Adrenal gland (tissue), 9 donors: ENCODE measurements at regions not wholly inside any gene's neighbourhood (a gene's known extent, or its start where the extent isn't known, plus 50 kb on each side); places are given as distances from the start of the nearest gene placed in this dataset.
"Not testable (repeated sequence)": the region's sequence is repeated elsewhere in the genome, so short reads cannot be mapped to it uniquely, and the experiment has no call there.

Experiments used
- DNase-seq, 7 donors: peaks; one replicate each; pipeline ENCODE4 v3.0.0-alpha.2; 2019 to 2020
- H3K27ac ChIP-seq, 5 donors: fragments of 200-600 bp; sonication (generic) in 4 of 5; 1 replicate in 3 of 5; 2 replicates in 2 of 5; pipeline versions ENCODE4 v1.5.1 to v1.8.0; 2016 to 2020; ENCODE audit warnings: mild to moderate bottlenecking in 1 of 5
- H3K27me3 ChIP-seq: fragments of 200-600 bp; 2 replicates; pipeline ENCODE4 v1.8.0; 2021
- H3K36me3 ChIP-seq, 2 donors: fragments of 200-600 bp; replicated peaks in 1 of 2; 1 replicate in 1 of 2; 2 replicates in 1 of 2; pipeline versions ENCODE4 v1.5.1 to v1.8.0; 2018 to 2022
- H3K4me1 ChIP-seq, 2 donors: fragments of 200-600 bp; replicated peaks in 1 of 2; 1 replicate in 1 of 2; 2 replicates in 1 of 2; pipeline versions ENCODE4 v1.5.1 to v1.8.0; 2018 to 2021
- H3K4me3 ChIP-seq, 4 donors: fragments of 200-600 bp; sonication (generic) in 3 of 4; one replicate each; pipeline ENCODE4 v1.5.1; 2016 to 2018
- H3K9me3 ChIP-seq, 3 donors: fragments of 200-600 bp; sonication (generic) in 1 of 3; replicated peaks in 1 of 3; 1 replicate in 2 of 3; 2 replicates in 1 of 3; pipeline versions ENCODE4 v1.5.1 to v1.8.0; 2016 to 2021
- POLR2A ChIP-seq, 2 donors: fragments of 450-650 bp; IDR thresholded peaks; one replicate each; pipeline ENCODE4 v1.6.1; 2017; ENCODE audit warnings: antibody characterized with exemption in 2 of 2, mild to moderate bottlenecking in 2 of 2, moderate library complexity in 1 of 2
- WGBS, 4 donors: extraction: QIAGEN DNeasy Blood & Tissue Kit in 2 of 4; methylation state at CpG; one replicate each; pipeline versions ENCODE4 v1.1.5 to v1.1.7; 2013 to 2017; 5-methylcytosine and 5-hydroxymethylcytosine counted together
- intact Hi-C, 2 donors: fragments of 100-400 bp; cut with DNase I; formaldehyde crosslinking; loops; one replicate each; pipeline versions ENCODE4 v1.14.1 to v1.15.0; 2022 to 2023
- donor health status: healthy with polysubstance abuse.
- donor health status: Bipolar disorder and iron deficiency.
- donor health status: DM: yes; HTN: yes; CAD: no.
- donor health status: DM: no; HTN: no; CAD: no.
- donor health status: DM: no; HTN: no; CAD: no.

GRCh38 chr2:111493720-111494078 lies 373.0 kb downstream of the BCL2L11 start:
- Histone ChIP-seq H3K4me3 (peak overlapping the region in 1 of 4 donors; percentile 51), H3K27ac (peak overlapping the region in 4 of 5 donors; percentile 54 to 92 (median 70))
- peak in 2 of 7 donors; percentile 21 to 54 for DNase-seq
- TF ChIP-seq POLR2A (IDR thresholded peaks at IDR 0.05): peak in 1 of 2 donors; percentile 59
- H3K27me3 ChIP-seq, intact Hi-C loops, H3K9me3 ChIP-seq, H3K36me3 ChIP-seq, H3K4me1 ChIP-seq: not testable (repeated sequence)
- WGBS, 4 donors: 4 to 15% (median 8%) methylated on average over 4 to 5 of the region's 5 CpGs

GRCh38 chr2:111494288-111494980 lies 373.7 kb downstream of the BCL2L11 start:
- H3K9me3 ChIP-seq, intact Hi-C loops, H3K27me3 ChIP-seq, H3K36me3 ChIP-seq, H3K4me1 ChIP-seq: not testable (repeated sequence)
- H3K4me3 ChIP-seq: peak overlapping the region in 1 of 4 donors; percentile 56
- WGBS, 4 donors: 0 to 9% (median 4%) methylated on average over 1 to 9 of the region's 14 CpGs
- peak in 4 of 7 donors; percentile 29 to 55 (median 39) for DNase-seq
- H3K27ac ChIP-seq: peak overlapping the region; percentile 11 to 92 (median 75)

- WGBS, 4 donors: 0 to 10% (median 1%) methylated on average over 1 to 4 of the region's 7 CpGs
- H3K9me3 ChIP-seq, H3K36me3 ChIP-seq, intact Hi-C loops, DNase-seq, H3K27me3 ChIP-seq, H3K4me1 ChIP-seq: not testable (repeated sequence)
- Histone ChIP-seq H3K4me3 (peak overlapping the region in 1 of 4 donors; percentile 56), H3K27ac (peak overlapping the region; percentile 11 to 92 (median 75))
These were observed 374.2 kb downstream of the BCL2L11 start for GRCh38 chr2:111494981-111495315.

- H3K4me3 ChIP-seq, H3K9me3 ChIP-seq, H3K27me3 ChIP-seq, intact Hi-C loops, H3K36me3 ChIP-seq, DNase-seq, H3K4me1 ChIP-seq: not testable (repeated sequence)
- H3K27ac ChIP-seq: peak overlapping the region in 1 of 5 donors; percentile 72
- whole genome bisulfite sequencing, 4 donors: 50 to 74% (median 59%) methylated on average over 1 to 2 of the region's 2 CpGs
These were observed 374.9 kb downstream of the BCL2L11 start for GRCh38 chr2:111495636-111496035.

- WGBS, 4 donors: 70 to 83% (median 77%) methylated on average over 1 to 2 of the region's 2 CpGs
- H3K4me1 ChIP-seq, DNase-seq, H3K9me3 ChIP-seq, H3K4me3 ChIP-seq, intact Hi-C loops, H3K27me3 ChIP-seq, H3K36me3 ChIP-seq: not testable (repeated sequence)
- peak overlapping the region in 1 of 5 donors; percentile 72 for H3K27ac ChIP-seq
These were observed 375.5 kb downstream of the BCL2L11 start for GRCh38 chr2:111496176-111496575.

GRCh38 chr2:111496860-111497259 lies 376.1 kb downstream of the BCL2L11 start:
- H3K4me1 ChIP-seq, H3K36me3 ChIP-seq, intact Hi-C loops, DNase-seq, H3K27me3 ChIP-seq, H3K9me3 ChIP-seq, H3K4me3 ChIP-seq: not testable (repeated sequence)
- WGBS, 4 donors: 72 to 88% (median 85%) methylated on average over 3 to 5 of the region's 5 CpGs
- peak overlapping the region in 1 of 5 donors; percentile 16 for H3K27ac ChIP-seq

GRCh38 chr2:111497270-111497669 lies 376.6 kb downstream of the BCL2L11 start:
- H3K27ac ChIP-seq: not testable (repeated sequence)

GRCh38 chr2:111500536-111501062 lies 379.9 kb downstream of the BCL2L11 start:
- H3K4me3 ChIP-seq, H3K36me3 ChIP-seq, H3K9me3 ChIP-seq, DNase-seq, H3K4me1 ChIP-seq, intact Hi-C loops, H3K27ac ChIP-seq, H3K27me3 ChIP-seq: not testable (repeated sequence)
- 52 to 93% (median 62%) methylated on average over 2 of the region's 3 CpGs for WGBS, 4 donors

More at GRCh38 chr2:111497270-111497669, 376.6 kb downstream of the BCL2L11 start:
- H3K27me3 ChIP-seq, DNase-seq, H3K4me1 ChIP-seq, H3K9me3 ChIP-seq, H3K4me3 ChIP-seq, intact Hi-C loops, H3K36me3 ChIP-seq: not testable (repeated sequence)
- WGBS, 4 donors: 39 to 83% (median 46%) methylated on average over 1 to 2 of the region's 2 CpGs

GRCh38 chr2:111503844-111504570 lies 380.0 kb downstream of the ANAPC1 start:
- WGBS, 4 donors: 0 to 17% (median 0%) methylated on average over 1 of the region's 5 CpGs
- H3K36me3 ChIP-seq, H3K4me3 ChIP-seq, H3K4me1 ChIP-seq, intact Hi-C loops, H3K9me3 ChIP-seq, H3K27me3 ChIP-seq: not testable (repeated sequence)
- H3K27ac ChIP-seq: peak overlapping the region in 1 of 5 donors; percentile 34
- peak in 1 of 7 donors; percentile 7 for DNase-seq

GRCh38 chr2:111504571-111504942 lies 379.4 kb downstream of the ANAPC1 start:
- DNase-seq, H3K27ac ChIP-seq, H3K36me3 ChIP-seq, H3K4me3 ChIP-seq, H3K9me3 ChIP-seq, intact Hi-C loops, H3K27me3 ChIP-seq, H3K4me1 ChIP-seq: not testable (repeated sequence)
- WGBS, 4 donors: 64 to 94% (median 75%) methylated on average over 1 of the region's 2 CpGs

GRCh38 chr2:111505267-111505666 lies 378.7 kb downstream of the ANAPC1 start:
- H3K27ac ChIP-seq, H3K36me3 ChIP-seq, H3K9me3 ChIP-seq, H3K4me3 ChIP-seq, H3K27me3 ChIP-seq, H3K4me1 ChIP-seq, intact Hi-C loops: not testable (repeated sequence)
- DNase-seq: peak in 1 of 7 donors; percentile 2
- 48 to 83% (median 68%) methylated on average over 4 to 5 of the region's 5 CpGs for WGBS, 4 donors
